Breast epithelium (tissue), 4 donors: ENCODE measurements at regions not wholly inside any gene's neighbourhood (a gene's known extent, or its start where the extent isn't known, plus 50 kb on each side); places are given as distances from the start of the nearest gene placed in this dataset.

Experiments used
- DNase-seq, 2 donors: peaks; one replicate each; pipeline ENCODE4 v3.0.0-alpha.2; 2019; ENCODE audit warnings: low spot score in 2 of 2
- H3K27ac ChIP-seq, 2 donors: fragments of 200-600 bp; sonication (generic) in 1 of 2; one replicate each; pipeline ENCODE4 v1.5.1; 2016 to 2019; ENCODE audit warnings: mild to moderate bottlenecking in 1 of 2
- H3K27me3 ChIP-seq, 2 donors: fragments of 200-600 bp; sonication (generic) in 1 of 2; one replicate each; pipeline versions ENCODE4 v1.5.1 to v1.6.0; 2017 to 2019; ENCODE audit warnings: control low read depth in 1 of 2, mild to moderate bottlenecking in 1 of 2
- H3K36me3 ChIP-seq: fragments of 200-600 bp; one replicate; pipeline ENCODE4 v1.5.1; 2019
- H3K4me1 ChIP-seq, 2 donors: fragments of 200-600 bp; sonication (generic); one replicate each; pipeline ENCODE4 v1.5.1; 2016 to 2019; ENCODE audit warnings: control low read depth in 1 of 2
- H3K4me3 ChIP-seq, 3 donors: fragments of 200-600 bp; sonication (generic); 1 replicate in 2 of 3; 2 replicates in 1 of 3; pipeline ENCODE4 v1.5.1; 2016 to 2019; ENCODE audit warnings: mild to moderate bottlenecking in 3 of 3, moderate library complexity in 2 of 3
- H3K9me3 ChIP-seq, 2 donors: fragments of 200-600 bp; sonication (generic) in 1 of 2; one replicate each; pipeline ENCODE4 v1.5.1; 2016 to 2019; ENCODE audit warnings: control low read depth in 1 of 2
- CTCF ChIP-seq, 3 donors: fragments of 450-650 bp; IDR thresholded peaks; one replicate each; pipeline ENCODE4 v1.5.1; 2016 to 2017; ENCODE audit warnings: antibody characterized with exemption in 3 of 3, mild to moderate bottlenecking in 3 of 3, moderate library complexity in 3 of 3
- POLR2A ChIP-seq: fragments of 450-650 bp; IDR thresholded peaks from one replicate; pipeline ENCODE4 v1.6.1; 2016; ENCODE audit warnings: antibody characterized with exemption, mild to moderate bottlenecking, moderate library complexity
- POLR2AphosphoS5 ChIP-seq, 3 donors: sonication (generic); formaldehyde crosslinking; IDR thresholded peaks; one replicate each; pipeline ENCODE4 v1.6.1; 2017; ENCODE audit warnings: antibody characterized with exemption in 3 of 3
- intact Hi-C: fragments of 100-400 bp; cut with DNase I; formaldehyde crosslinking; loops from one replicate; pipeline ENCODE4 v1.15.1; 2023; ENCODE audit warnings: low total_unique reads

GRCh38 chr4:19293080-19293479, 958.6 kb upstream of the SLIT2 start:
- peaks cover 7 to 21% of the 10 kb centered on the region in 2 donors for H3K9me3 ChIP-seq
- H3K36me3 ChIP-seq = no peaks in the 10 kb centered on the region
- no peaks in the 10 kb centered on the region for H3K4me1 ChIP-seq
- H3K27ac ChIP-seq = no peak overlapping the region
- TF ChIP-seq CTCF (IDR thresholded peaks at IDR 0.05) (no peak), POLR2AphosphoS5 (IDR thresholded peaks at IDR 0.05) (no peak), POLR2A (no peak)
- no peaks in the 10 kb centered on the region for H3K27me3 ChIP-seq
- intact Hi-C loops = no loop called here
- no peak overlapping the region for H3K4me3 ChIP-seq
- no peak for DNase-seq

GRCh38 chr4:19286924-19287323, 964.8 kb upstream of the SLIT2 start:
- Histone ChIP-seq H3K36me3 (no peaks in the 10 kb centered on the region), H3K27ac (no peak overlapping the region), H3K27me3 (no peaks in the 10 kb centered on the region), H3K4me1 (no peaks in the 10 kb centered on the region), H3K9me3 (peaks cover 0 to 11% of the 10 kb centered on the region in 2 donors), H3K4me3 (no peak overlapping the region)
- no peak for DNase-seq
- intact Hi-C loops = no loop called here
- TF ChIP-seq CTCF (IDR thresholded peaks at IDR 0.05) (no peak), POLR2AphosphoS5 (IDR thresholded peaks at IDR 0.05) (no peak), POLR2A (no peak)

- Histone ChIP-seq H3K27ac (no peak overlapping the region), H3K27me3 (no peaks in the 10 kb centered on the region), H3K4me1 (no peaks in the 10 kb centered on the region), H3K36me3 (no peaks in the 10 kb centered on the region), H3K9me3 (peaks cover 6 to 18% of the 10 kb centered on the region in 2 donors), H3K4me3 (no peak overlapping the region)
- TF ChIP-seq CTCF (IDR thresholded peaks at IDR 0.05) = no peak
- no peak for TF ChIP-seq POLR2AphosphoS5 (IDR thresholded peaks at IDR 0.05)
- no peak for TF ChIP-seq POLR2A
- intact Hi-C loops = no loop called here
- no peak for DNase-seq
Measured at GRCh38 chr4:19285146-19285545, 966.6 kb upstream of the SLIT2 start.

- TF ChIP-seq POLR2AphosphoS5 (IDR thresholded peaks at IDR 0.05) = no peak
- TF ChIP-seq CTCF (IDR thresholded peaks at IDR 0.05) = no peak
- TF ChIP-seq POLR2A = no peak
- Histone ChIP-seq H3K9me3 (peaks cover 6 to 18% of the 10 kb centered on the region in 2 donors), H3K4me3 (no peak overlapping the region), H3K27ac (no peak overlapping the region), H3K36me3 (no peaks in the 10 kb centered on the region), H3K4me1 (no peaks in the 10 kb centered on the region), H3K27me3 (no peaks in the 10 kb centered on the region)
- intact Hi-C loops = no loop called here
- DNase-seq = no peak
Measured at GRCh38 chr4:19278665-19279064, 973.0 kb upstream of the SLIT2 start.

- intact Hi-C loops = no loop called here
- Histone ChIP-seq H3K4me1 (no peaks in the 10 kb centered on the region), H3K27ac (no peak overlapping the region), H3K4me3 (no peak overlapping the region), H3K27me3 (no peaks in the 10 kb centered on the region), H3K36me3 (no peaks in the 10 kb centered on the region), H3K9me3 (no peaks in the 10 kb centered on the region)
- no peak for DNase-seq
- TF ChIP-seq CTCF (IDR thresholded peaks at IDR 0.05) (no peak), POLR2AphosphoS5 (IDR thresholded peaks at IDR 0.05) (no peak), POLR2A (no peak)
Measured at GRCh38 chr4:19266566-19266965, 985.1 kb upstream of the SLIT2 start.
